ENCODE measurements at regions not wholly inside any gene's neighbourhood (a gene's known extent, or its start where the extent isn't known, plus 50 kb on each side); places are given as distances from the start of the nearest gene placed in this dataset.

DNA sequence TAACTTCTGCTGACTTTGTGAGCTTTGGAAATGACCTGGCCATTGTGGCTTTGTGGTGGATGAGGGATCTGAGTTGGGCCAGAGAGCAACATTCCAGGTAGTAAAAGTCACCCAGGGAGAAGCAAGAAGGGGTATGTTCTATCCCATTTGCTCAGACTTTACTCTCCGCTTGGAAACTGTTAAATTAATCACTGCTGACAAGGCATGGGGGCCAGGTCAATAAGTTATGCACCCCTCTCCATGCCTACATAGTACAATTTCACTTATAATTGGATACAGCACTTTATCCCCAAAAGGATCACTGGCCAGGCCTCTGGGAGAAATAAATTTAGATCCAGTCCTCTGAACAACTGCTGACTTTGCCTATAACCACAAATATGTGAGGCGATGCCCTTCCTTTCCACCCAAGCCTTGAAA is 92.1 kb downstream of the RPRM start:
- DNase-seq (no peak), ATAC-seq (no peak)
- Histone ChIP-seq H3K9me3 (peaks cover 0 to 4% (median 0%) of the 10 kb centered on the region in 3 donors), H3K4me3 (no peak overlapping the region), H3K27ac (no peak overlapping the region), H3K27me3 (no peaks in the 10 kb centered on the region), H3K4me1 (no peaks in the 10 kb centered on the region), H3K36me3 (no peaks in the 10 kb centered on the region)
- intact Hi-C loops (cut with DNase I; ENCODE audit: low total_unique reads), result no loop called here
- in situ Hi-C loops (cut with MboI; ENCODE audit: low sequenced_read_pairs in 4 of 4), result no loop called here
- TF ChIP-seq, protein P1, sequence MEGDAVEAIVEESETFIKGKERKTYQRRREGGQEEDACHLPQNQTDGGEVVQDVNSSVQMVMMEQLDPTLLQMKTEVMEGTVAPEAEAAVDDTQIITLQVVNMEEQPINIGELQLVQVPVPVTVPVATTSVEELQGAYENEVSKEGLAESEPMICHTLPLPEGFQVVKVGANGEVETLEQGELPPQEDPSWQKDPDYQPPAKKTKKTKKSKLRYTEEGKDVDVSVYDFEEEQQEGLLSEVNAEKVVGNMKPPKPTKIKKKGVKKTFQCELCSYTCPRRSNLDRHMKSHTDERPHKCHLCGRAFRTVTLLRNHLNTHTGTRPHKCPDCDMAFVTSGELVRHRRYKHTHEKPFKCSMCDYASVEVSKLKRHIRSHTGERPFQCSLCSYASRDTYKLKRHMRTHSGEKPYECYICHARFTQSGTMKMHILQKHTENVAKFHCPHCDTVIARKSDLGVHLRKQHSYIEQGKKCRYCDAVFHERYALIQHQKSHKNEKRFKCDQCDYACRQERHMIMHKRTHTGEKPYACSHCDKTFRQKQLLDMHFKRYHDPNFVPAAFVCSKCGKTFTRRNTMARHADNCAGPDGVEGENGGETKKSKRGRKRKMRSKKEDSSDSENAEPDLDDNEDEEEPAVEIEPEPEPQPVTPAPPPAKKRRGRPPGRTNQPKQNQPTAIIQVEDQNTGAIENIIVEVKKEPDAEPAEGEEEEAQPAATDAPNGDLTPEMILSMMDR (IDR thresholded peaks at IDR 0.05 in 4 of 5, conservative IDR thresholded peaks at IDR 0.05 in 1 of 5), result no peak
- TF ChIP-seq POLR2A (IDR thresholded peaks at IDR 0.05), result no peak

DNA sequence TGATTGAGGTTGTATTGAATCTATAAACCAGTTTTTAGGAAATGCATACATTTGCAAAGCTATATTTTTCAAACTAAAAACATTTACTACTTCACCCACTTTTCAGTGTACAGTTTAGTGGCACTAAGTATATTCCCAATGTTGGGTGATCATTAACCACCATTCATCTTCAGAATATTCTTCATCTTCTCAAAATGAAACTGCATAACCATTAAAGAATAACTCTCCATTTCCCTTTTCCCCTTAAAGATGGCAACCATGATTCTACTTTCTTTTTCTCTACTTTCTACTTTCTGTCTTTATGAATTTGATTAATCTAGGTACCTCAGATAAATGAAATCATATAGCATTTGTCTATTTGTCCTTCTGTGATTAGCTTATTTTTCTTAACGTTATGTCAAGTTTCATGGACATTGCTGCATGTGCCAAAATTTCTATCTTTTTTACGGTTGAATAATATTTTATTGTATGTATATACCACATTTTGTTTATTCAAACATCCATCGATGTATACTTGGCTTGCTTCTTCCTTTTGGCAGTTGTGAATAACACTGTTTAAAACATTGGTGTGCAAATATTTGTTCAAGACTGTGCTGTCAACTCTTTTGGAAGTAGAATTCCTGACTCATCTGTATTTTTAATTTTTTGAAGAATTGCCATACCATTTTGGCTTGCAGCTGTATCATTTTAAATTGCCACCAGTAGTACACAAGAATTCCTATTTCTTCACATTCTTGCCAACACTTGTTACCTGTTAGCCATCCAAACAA is 104.9 kb downstream of the RPRM start:
- no peak for TF ChIP-seq POLR2A (IDR thresholded peaks at IDR 0.05)
- TF ChIP-seq, protein P1 (IDR thresholded peaks at IDR 0.05 in 4 of 5, conservative IDR thresholded peaks at IDR 0.05 in 1 of 5), result no peak

DNA sequence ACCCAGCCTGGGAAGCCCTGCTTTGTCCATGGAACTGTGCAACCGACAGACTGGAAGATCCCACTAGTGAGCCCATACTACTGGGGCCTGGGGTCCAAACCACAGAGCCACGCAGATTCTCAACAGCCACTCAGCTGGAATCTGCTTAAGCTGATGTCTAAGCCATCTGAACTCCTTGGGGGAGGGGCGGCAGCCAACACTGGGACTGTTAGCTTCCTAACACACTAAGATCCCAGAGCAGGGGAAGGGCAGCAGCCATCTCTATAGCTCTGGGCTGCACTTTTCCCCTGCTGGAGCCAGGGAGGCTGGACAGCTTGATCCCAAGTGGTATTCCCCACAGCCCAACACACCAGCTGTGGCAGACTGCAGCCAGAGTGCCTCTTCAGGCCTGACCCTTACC is 118.3 kb downstream of the RPRM start:
- Histone ChIP-seq H3K4me1 (no peaks in the 10 kb centered on the region), H3K36me3 (no peaks in the 10 kb centered on the region), H3K9me3 (no peaks in the 10 kb centered on the region), H3K27me3 (no peaks in the 10 kb centered on the region), H3K27ac (no peak overlapping the region), H3K4me3 (no peak overlapping the region)
- ATAC-seq, result no peak
- in situ Hi-C loops (cut with MboI; ENCODE audit: low sequenced_read_pairs in 4 of 4) (no loop called here), intact Hi-C loops (cut with DNase I; ENCODE audit: low total_unique reads) (no loop called here)
- TF ChIP-seq POLR2A (IDR thresholded peaks at IDR 0.05), result no peak
- TF ChIP-seq, protein P1 (IDR thresholded peaks at IDR 0.05 in 4 of 5, conservative IDR thresholded peaks at IDR 0.05 in 1 of 5), result no peak
- no peak for DNase-seq

More for the DNA sequence above, 104.9 kb downstream of the RPRM start:
- no peak for DNase-seq
- no peak overlapping the region for H3K4me3 ChIP-seq
- no peaks in the 10 kb centered on the region for H3K9me3 ChIP-seq
- H3K27me3 ChIP-seq, result no peaks in the 10 kb centered on the region
- no peak overlapping the region for H3K27ac ChIP-seq
- no peaks in the 10 kb centered on the region for H3K36me3 ChIP-seq
- in situ Hi-C loops (cut with MboI; ENCODE audit: low sequenced_read_pairs in 4 of 4), result no loop called here
- ATAC-seq, result no peak
- intact Hi-C loops (cut with DNase I; ENCODE audit: low total_unique reads), result no loop called here
- no peaks in the 10 kb centered on the region for H3K4me1 ChIP-seq

GRCh38 chr2:153354377-153354776 is 124.2 kb downstream of the RPRM start:
- in situ Hi-C loops (cut with MboI; ENCODE audit: low sequenced_read_pairs in 4 of 4), result no loop called here
- Histone ChIP-seq H3K4me1 (no peaks in the 10 kb centered on the region), H3K36me3 (no peaks in the 10 kb centered on the region), H3K27ac (no peak overlapping the region), H3K9me3 (no peaks in the 10 kb centered on the region), H3K4me3 (no peak overlapping the region), H3K27me3 (no peaks in the 10 kb centered on the region)
- no peak for TF ChIP-seq POLR2A (IDR thresholded peaks at IDR 0.05)
- TF ChIP-seq, protein P1 (IDR thresholded peaks at IDR 0.05 in 4 of 5, conservative IDR thresholded peaks at IDR 0.05 in 1 of 5), result no peak
- DNase-seq (no peak), ATAC-seq (no peak)
- intact Hi-C loops (cut with DNase I; ENCODE audit: low total_unique reads), result no loop called here

DNA sequence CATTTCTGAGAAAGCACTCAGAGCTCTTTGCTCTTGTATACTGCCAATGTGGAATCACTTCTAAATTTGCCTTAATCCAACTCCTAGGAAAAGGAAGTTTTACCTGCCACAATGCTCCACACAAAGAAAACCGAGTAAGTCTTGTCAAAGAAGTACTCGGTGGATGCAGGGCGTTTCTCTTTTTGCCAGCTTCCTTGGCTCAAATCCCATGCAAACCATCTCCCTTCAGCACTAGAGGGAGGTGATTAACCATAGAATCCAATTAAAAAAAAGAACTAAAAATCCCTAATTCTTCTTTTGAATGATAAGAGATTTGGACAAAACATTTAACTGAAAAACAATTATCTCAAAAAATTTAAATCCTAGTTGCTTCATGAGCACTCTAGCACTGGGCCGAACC is 129.0 kb downstream of the RPRM start:
- no peak overlapping the region for H3K4me3 ChIP-seq
- in situ Hi-C loops (cut with MboI; ENCODE audit: low sequenced_read_pairs in 4 of 4), result no loop called here
- intact Hi-C loops (cut with DNase I; ENCODE audit: low total_unique reads), result no loop called here
- no peaks in the 10 kb centered on the region for H3K4me1 ChIP-seq
- no peaks in the 10 kb centered on the region for H3K36me3 ChIP-seq
- H3K27ac ChIP-seq, result no peak overlapping the region
- H3K9me3 ChIP-seq, result no peaks in the 10 kb centered on the region
- DNase-seq (no peak), ATAC-seq (no peak)
- TF ChIP-seq, protein P1 (IDR thresholded peaks at IDR 0.05 in 4 of 5, conservative IDR thresholded peaks at IDR 0.05 in 1 of 5), result no peak
- TF ChIP-seq POLR2A (IDR thresholded peaks at IDR 0.05), result no peak
- no peaks in the 10 kb centered on the region for H3K27me3 ChIP-seq
